H7 (cell line): ENCODE measurements at regions not wholly inside any gene's neighbourhood (a gene's known extent, or its start where the extent isn't known, plus 50 kb on each side); places are given as distances from the start of the nearest gene placed in this dataset.

Source experiments
- DNase-seq: peaks from one replicate; pipeline ENCODE4 v3.0.0; 2012
- H3K27me3 ChIP-seq: 2 replicates; pipeline ENCODE4 v1.6.0; 2011; ENCODE audit warnings: mild to moderate bottlenecking, low read length; ENCODE audit not compliant: control insufficient read depth, insufficient read depth
- H3K36me3 ChIP-seq: replicated peaks from 2 replicates; pipeline ENCODE4 v1.5.1; 2011; ENCODE audit warnings: low read length; ENCODE audit not compliant: control insufficient read depth, insufficient read depth
- H3K4me3 ChIP-seq: 2 replicates; pipeline ENCODE4 v1.5.1; 2011; ENCODE audit warnings: low read depth, mild to moderate bottlenecking, control low read depth, low read length, moderate library complexity; ENCODE audit not compliant: insufficient read depth

GRCh38 chr7:42407833-42408232, 170.8 kb upstream of the GLI3 start:
- no peak for DNase-seq
- no peaks in the 10 kb centered on the region for H3K36me3 ChIP-seq
- H3K4me3 ChIP-seq = no peak overlapping the region
- no peaks in the 10 kb centered on the region for H3K27me3 ChIP-seq

DNA sequence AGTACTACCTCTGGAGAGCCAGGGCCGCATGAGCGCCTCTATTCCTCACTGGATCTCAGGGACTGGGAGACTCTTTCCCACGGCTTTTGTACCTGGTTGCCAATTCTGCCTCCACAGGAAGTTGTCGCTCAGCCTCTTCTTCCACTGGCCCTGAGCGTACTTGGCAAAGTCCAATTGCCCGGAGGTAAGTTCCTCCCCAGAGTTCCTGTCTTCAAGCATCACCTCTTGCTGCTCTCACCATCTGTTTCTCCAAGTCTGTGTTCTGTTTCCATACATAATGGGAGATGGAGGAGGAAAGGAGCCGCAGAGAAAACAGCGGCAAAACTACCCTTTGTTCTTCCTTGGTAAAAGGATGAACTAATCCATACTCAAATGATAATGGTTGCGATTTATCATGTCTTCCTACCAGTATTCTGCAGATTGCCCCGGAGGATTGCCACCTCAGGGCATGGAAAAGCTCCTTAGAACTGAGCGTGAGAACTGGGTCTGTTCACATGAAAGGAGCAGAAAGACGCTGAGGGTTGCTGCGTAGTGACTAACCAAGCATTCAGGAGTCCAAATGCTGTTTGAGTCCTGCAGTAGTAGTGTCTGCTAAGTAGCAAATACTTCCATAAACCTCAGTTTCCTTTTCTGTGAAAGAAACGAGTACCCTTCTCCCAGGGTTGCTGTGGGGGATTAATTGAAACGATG, 170.2 kb upstream of the GLI3 start:
- DNase-seq = no peak
- Histone ChIP-seq H3K4me3 (no peak overlapping the region), H3K27me3 (no peaks in the 10 kb centered on the region), H3K36me3 (no peaks in the 10 kb centered on the region)

DNA sequence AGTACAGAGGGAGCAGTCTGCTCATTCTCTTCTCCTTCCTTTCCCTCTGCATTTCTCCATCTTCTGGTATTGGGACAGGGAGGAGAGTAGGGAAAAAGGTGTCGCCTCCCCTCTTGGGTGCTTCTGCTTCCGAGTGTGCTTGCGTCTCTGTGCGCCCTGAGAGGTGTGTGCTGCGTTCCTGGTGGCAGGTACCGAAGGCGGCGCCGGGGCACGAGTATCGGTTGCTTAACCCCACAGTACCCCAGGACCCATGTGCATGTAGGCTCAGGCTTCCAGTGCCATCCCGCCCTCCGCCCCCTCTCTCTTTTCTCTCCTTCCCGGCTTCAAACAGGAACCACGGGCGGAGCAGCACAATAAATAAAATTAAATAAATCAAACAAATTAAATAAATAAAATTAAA, 169.3 kb upstream of the GLI3 start:
- no peak for DNase-seq
- Histone ChIP-seq H3K4me3 (no peak overlapping the region), H3K36me3 (no peaks in the 10 kb centered on the region), H3K27me3 (no peaks in the 10 kb centered on the region)

DNA sequence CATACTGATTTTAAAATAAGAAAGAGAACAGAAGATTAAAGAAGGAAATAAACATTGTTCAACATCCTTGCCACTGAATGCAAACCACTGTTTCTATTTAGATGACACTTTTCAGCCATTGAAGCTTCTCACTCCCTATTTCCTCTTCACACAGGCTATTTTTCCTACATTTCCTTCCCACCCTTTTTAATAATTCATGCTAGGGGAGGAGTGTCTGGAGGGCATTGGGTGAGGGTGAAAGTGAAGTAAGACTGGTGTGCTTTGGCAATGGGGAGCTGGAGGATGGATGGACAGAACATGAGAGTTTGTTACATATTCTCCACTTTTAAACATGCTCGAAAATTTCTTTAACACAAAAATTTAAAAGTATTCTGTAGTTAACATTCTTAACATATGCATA, 168.8 kb upstream of the GLI3 start:
- no peak for DNase-seq
- H3K4me3 ChIP-seq = no peak overlapping the region
- H3K36me3 ChIP-seq = no peaks in the 10 kb centered on the region
- no peaks in the 10 kb centered on the region for H3K27me3 ChIP-seq

DNA sequence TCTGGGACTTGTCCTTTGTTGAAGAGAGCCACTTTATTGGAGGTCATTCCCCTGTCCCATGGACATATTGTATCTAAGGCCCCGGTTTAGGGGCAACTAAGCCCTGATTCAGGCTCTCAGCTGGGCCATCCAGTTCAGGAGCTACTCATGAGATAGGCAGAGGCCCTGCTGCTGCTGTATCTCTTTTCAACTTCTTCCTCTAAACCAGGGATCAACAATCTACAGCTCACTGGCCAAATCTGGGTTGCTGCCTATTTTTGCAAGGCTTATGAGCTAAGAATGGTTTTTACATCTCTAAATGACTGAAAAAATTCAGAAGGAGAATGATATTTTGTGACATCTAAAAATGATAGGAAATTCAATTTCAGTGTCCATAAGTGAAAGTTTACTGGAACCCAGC, 166.8 kb upstream of the GLI3 start:
- DNase-seq = no peak
- Histone ChIP-seq H3K27me3 (no peaks in the 10 kb centered on the region), H3K36me3 (no peaks in the 10 kb centered on the region), H3K4me3 (no peak overlapping the region)

DNA sequence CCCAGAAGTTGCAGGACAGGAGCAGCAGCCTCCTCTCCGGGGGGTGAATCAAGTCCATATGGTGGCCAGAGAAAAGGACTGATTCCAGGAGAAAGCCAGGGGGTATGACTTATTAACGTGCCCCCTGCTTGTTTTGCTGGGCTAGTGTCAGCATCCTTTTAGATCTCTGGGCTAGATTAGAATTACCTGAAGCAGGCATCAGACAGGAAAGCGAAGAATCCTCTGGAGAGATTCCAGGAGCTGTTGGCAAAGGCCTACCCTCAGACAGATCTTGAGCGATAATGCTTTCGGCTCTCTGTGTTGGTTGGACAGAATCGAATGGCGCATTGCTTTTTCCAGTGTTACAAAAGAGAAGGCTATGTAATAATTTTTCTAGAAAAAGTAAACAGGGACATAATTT, 164.0 kb upstream of the GLI3 start:
- DNase-seq = no peak
- H3K36me3 ChIP-seq = no peaks in the 10 kb centered on the region
- H3K4me3 ChIP-seq = no peak overlapping the region
- no peaks in the 10 kb centered on the region for H3K27me3 ChIP-seq

- Histone ChIP-seq H3K27me3 (no peaks in the 10 kb centered on the region), H3K4me3 (no peak overlapping the region), H3K36me3 (no peaks in the 10 kb centered on the region)
- no peak for DNase-seq
Observed at GRCh38 chr7:42400211-42400772, 163.3 kb upstream of the GLI3 start.

DNA sequence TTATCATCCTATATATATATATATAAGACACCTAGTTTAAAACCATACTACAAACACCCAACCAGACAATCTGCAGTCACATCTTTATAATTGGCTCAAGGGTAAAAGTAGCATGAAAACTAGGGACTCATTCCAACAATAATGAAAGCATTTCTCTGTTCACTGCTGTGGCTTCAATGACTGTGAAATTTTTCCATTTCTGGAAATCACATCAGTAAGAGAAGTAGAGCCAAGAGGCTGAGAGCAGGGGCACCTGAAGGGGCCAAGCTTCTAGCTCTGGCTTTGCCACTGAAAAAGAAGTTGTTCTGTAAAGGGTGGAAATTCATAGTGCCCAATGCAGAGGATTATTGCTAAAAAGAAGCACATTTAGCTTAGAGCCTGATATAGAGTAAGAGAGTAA, 158.6 kb upstream of the GLI3 start:
- Histone ChIP-seq H3K36me3 (no peaks in the 10 kb centered on the region), H3K27me3 (no peaks in the 10 kb centered on the region), H3K4me3 (no peak overlapping the region)
- no peak for DNase-seq

GRCh38 chr7:42392826-42393225, 155.8 kb upstream of the GLI3 start:
- DNase-seq = no peak
- no peaks in the 10 kb centered on the region for H3K36me3 ChIP-seq

GRCh38 chr7:42389697-42390096, 152.7 kb upstream of the GLI3 start:
- H3K36me3 ChIP-seq = no peaks in the 10 kb centered on the region
- H3K4me3 ChIP-seq = no peak overlapping the region
- H3K27me3 ChIP-seq = no peaks in the 10 kb centered on the region
- DNase-seq = no peak

More at GRCh38 chr7:42392826-42393225, 155.8 kb upstream of the GLI3 start:
- Histone ChIP-seq H3K4me3 (no peak overlapping the region), H3K27me3 (no peaks in the 10 kb centered on the region)

- Histone ChIP-seq H3K36me3 (no peaks in the 10 kb centered on the region), H3K4me3 (no peak overlapping the region), H3K27me3 (no peaks in the 10 kb centered on the region)
- no peak for DNase-seq
Observed at GRCh38 chr7:42385912-42386311, 148.9 kb upstream of the GLI3 start.

DNA sequence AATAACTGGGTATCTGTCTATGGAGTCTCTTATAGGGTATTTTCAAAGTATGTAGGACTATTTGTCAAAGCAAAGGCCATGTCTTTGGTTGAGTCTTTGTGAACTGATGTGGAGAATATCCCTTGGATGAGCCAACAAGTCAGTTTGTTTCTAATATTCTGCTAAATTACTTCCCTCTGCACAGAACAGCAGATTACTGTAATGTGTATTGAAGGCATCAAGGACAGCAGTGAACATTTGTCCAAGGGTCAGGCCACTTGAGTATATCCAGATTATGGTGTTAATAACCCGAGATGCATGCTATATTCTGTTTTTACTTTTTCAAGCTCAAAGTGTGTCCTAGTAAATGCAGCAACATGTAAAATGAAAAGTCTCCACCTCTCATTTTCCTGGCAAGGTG, 144.2 kb upstream of the GLI3 start:
- Histone ChIP-seq H3K36me3 (no peaks in the 10 kb centered on the region), H3K4me3 (no peak overlapping the region), H3K27me3 (no peaks in the 10 kb centered on the region)
- DNase-seq = no peak

- Histone ChIP-seq H3K4me3 (no peak overlapping the region), H3K27me3 (no peaks in the 10 kb centered on the region), H3K36me3 (no peaks in the 10 kb centered on the region)
- DNase-seq = no peak
Observed at GRCh38 chr7:42380401-42380800, 143.4 kb upstream of the GLI3 start.

GRCh38 chr7:42378149-42378548, 141.1 kb upstream of the GLI3 start:
- H3K4me3 ChIP-seq = no peak overlapping the region
- no peak for DNase-seq
- H3K27me3 ChIP-seq = no peaks in the 10 kb centered on the region
- no peaks in the 10 kb centered on the region for H3K36me3 ChIP-seq

DNA sequence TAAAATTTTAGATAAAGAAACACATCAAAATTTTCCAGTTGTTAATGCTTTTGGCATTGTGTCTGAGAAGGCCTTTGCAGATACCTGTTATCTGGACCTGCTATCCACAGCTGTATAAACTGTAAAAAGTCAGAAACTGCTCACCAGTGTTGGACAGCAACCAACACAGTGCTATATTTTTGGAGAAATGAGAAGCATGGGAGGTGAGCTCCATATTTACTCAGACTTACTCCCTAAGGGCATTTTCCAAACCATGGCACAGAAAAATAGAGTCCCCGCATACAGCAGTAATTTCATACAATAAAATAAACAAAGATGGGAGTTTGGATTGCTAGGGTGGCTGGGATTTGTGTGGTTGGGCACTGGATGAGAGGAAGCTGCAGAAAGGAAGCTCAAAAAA, 136.3 kb upstream of the GLI3 start:
- no peaks in the 10 kb centered on the region for H3K27me3 ChIP-seq
- H3K36me3 ChIP-seq = no peaks in the 10 kb centered on the region
- no peak for DNase-seq
- H3K4me3 ChIP-seq = no peak overlapping the region

DNA sequence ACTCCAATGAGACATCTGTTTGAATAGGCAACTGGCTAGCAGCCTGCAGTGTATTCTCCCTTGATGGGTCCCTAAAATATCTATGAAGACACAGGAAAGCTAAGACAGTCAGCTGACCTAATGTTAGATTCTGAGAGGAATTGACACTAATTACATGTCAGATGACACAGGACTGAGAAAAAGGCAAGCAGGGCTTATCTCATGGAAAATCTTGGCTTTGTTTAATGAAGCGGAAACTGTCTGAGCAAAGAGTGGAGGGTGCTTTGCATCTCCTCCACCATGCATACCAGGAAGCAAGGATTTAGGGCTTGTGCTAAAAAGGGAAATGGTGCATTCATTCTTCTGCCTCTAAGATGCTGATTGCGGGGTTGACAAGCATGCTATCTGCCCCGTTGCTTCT, 135.5 kb upstream of the GLI3 start:
- no peaks in the 10 kb centered on the region for H3K36me3 ChIP-seq
- no peak for DNase-seq
- H3K4me3 ChIP-seq = no peak overlapping the region
- H3K27me3 ChIP-seq = no peaks in the 10 kb centered on the region
